T-helper 1 cell treated with Interleukin-12 subunit alpha and Interleukin-12 subunit beta and Interleukin-4 antibody, amounts not matched to agents 30 ng/mL and 1 ng/mL, for 36 hours (primary cell): ENCODE measurements at regions not wholly inside any gene's neighbourhood (a gene's known extent, or its start where the extent isn't known, plus 50 kb on each side); places are given as distances from the start of the nearest gene placed in this dataset.

Experiments used
- intact Hi-C: fragments of 100-400 bp; cut with micrococcal nuclease; formaldehyde crosslinking; loops from one replicate; pipeline ENCODE4 v1.15.1; 2024

DNA sequence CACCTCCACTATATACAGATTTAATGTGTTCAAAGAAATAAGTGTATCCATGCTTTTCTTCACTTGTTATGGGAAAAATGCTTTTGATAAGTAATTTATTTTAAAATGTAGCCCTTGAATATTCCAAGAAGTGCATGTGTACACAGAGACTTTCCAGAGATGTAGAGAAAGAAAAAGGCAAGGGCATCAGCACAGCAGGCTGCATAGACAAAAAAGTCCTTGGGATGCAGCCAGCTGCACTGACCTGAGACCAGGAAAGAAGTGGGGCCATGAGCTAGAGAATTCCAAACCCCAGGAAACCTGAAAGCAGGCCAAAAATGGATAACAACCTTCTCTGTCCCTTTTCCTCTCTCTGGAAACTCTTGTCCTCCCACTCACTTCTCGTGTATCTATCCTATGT lies 51.6 kb upstream of the PRDM8 start:
- intact Hi-C loops = no loop called here

DNA sequence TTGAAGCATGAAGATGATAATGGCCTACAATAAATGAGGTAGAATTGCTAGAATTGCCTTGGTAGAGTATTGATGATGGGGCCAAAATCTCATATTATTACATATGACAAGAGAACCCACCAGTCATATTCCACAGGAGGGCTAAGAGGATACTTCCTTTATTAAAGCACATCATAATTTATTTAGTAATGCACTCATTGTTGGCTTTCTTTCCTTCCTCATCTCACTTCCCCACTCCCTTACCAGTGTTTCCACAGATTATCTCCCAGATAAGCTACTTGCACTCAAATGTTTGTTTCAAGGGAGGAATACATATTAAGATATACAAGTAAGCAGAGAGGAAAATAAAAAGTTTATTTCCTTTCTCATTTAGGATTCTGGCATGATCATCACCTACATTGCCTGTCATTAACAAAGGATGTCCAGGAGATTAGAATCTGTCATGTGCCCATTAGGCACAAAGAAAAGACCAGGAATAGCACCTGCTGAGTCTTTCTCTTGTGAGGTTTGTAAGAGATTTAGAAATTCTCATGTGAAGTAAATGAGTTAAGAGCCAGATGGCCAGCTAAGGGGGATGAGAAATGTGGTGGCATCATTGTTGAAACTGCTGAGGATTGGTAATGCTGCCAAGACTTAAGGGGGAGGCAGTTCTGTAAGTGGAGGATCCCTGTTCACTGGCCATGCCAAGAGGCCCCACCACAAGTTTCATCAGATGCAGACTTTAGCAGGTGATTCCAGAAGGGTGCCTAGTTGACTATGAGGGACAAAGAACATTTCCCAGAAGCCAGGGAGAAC lies 52.4 kb upstream of the PRDM8 start:
- intact Hi-C loops = no loop called here

DNA sequence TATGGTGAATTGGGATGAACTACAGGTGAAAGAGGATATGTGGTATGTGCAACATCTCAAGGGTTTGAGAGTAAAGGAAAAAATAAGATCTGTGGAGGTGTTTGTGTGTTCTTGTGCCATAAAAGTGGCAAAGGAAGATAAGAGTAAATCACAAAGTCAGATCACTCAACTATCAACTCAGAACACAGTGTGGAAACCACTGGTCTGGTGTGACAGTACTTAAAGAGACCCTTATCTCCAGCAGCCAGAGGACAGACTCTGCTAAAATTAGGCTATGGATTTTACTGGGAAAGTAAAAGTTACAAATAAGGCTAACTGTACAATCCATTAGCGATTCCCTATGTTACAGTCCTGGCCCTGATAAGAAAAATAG lies 54.0 kb upstream of the PRDM8 start:
- intact Hi-C loops = no loop called here

DNA sequence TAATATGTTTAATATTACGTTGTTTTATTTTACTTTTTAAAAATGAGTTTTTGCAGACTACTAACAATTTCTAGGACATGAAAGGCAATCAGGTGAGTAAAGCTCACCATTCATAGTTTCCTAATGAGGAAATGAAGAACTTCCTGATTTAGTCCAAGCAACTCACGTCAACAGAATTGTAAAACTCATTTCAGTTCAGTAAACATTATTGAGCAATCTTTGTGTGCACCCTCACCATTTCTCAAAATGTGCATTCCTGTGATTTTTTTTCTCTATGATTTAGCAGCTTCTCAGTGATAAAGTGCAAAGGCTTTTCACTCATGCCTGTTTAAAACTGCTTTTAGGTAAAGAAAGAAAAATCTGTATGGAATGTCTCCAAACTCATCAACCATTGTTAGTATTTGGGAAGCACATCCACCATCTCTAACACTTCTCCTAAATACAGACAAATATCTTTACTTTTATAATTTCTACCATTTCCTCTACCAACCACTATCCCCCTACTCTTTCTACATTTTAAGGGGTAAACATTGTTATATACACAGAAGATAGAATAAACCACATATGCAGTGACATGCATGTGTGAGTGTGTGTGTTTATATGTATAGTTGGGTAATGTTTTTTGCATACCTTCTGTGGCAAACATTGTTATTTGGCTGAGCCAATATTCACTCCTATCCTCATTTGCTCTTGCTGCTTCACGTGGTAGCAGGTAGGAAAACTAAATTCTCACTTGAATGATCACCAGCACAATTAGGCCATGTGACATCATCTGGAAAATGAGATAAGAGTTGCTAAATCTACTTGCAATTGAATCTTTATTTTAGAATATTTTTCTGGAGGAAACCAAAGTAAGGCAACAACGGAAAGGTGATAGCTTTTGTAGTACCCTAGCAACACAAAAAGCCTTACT lies 54.7 kb upstream of the PRDM8 start:
- intact Hi-C loops = no loop called here

DNA sequence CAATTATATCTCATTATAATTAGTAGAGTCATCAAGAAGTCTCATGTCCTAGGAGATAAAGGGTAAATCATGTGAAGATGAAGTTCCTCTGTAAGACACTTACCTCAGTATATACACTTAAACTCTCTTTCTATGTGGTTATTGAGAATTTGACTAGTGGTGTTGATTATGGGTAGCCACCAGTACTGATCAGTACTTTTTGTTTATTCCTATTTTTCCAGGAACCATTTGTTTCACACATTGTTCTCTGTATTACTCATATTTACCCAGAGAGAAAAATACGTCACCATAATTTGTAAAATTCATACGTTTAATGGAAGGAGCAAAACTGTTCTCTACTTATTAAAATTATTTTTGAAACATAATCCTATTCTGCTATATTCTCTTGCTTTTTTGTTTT lies 55.8 kb upstream of the PRDM8 start:
- intact Hi-C loops = no loop called here

DNA sequence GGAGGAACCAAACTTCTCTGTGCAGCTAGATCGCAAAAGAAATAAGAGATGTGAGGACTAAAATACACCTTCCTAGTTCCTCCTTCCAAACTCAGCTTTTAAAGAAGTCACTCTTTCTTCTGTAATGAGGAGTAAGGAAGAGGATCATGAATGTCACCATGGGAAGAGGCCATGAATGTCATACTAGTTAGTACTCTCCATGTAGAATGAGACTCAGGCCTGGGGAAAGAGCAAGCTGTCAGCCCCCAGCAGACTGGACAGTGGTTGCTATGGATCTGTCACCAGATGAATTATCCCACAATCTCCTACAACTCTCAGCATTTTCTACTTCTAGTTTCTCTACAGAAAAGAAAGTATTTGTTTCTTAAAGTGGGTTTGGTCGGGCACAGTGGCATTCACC lies 57.1 kb upstream of the PRDM8 start:
- intact Hi-C loops = no loop called here

DNA sequence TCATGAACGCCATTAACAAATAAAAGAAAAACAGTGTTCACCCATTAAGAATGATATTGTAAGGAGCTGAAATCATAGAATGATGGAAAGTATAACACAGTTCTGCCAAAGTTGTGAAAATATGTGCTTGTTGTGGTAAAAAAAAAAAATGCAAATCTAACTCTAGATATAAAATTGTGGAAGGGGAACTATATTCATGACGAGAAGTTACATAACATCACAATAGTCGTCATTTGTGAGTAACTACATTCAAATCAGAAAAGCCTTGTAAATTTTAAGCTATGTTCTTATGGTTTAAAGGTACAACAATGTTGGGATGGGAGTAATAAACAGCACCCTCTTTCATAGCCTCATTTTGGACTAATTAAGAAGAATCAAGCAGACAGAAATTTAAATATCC lies 57.6 kb upstream of the PRDM8 start:
- intact Hi-C loops = loop anchor here (1.0 to 2.0 kb wide), 7 partner anchors 14 to 132 kb away; partner anchors contain the start of gene ANTXR2

DNA sequence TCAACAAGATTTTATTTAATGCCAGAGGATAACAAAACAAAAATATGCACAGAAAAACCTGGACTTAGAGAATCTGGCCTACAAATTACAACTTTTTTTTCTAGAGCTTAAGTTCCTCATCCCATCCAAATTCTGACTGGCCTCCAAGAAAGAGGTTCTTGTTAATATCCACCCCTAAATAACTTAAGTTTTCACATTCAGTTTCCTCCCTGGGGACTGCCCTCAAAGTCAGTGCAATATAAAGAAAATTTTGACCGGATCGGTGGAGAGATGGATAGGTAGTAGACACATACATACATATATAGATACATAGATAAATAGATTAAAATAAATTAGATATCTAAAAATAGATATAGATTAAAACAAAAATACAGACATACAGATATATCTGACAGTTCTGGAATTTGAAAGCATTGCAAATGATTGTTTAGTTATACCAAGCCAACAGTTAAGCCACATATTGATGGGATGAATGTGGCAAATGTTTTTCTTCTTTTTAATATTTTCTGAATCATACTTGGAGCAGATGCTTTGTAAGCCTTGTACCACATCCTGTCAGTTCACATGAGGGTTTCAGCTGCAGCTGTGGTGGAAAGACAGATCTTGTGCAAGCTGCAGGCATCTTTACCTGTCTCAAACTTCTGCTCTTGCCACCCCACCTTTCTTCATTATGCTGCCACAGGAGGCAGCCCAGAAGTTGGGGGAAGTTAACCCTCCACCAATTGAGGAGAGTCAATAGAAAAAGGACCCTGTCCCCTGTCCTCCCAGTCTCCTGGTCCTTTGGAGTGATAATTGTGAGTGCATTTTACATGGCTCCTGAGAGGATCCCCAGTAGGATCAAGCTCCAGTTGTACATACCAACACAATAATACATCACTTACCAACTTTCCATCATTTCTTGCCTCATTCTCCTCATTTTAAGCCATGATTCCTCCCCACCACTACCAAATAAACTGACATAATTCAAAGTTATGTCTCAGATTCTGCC lies 58.5 kb upstream of the PRDM8 start:
- intact Hi-C loops = loop anchor here (1.0 to 2.0 kb wide), 7 partner anchors 14 to 132 kb away; partner anchors contain the start of gene ANTXR2

DNA sequence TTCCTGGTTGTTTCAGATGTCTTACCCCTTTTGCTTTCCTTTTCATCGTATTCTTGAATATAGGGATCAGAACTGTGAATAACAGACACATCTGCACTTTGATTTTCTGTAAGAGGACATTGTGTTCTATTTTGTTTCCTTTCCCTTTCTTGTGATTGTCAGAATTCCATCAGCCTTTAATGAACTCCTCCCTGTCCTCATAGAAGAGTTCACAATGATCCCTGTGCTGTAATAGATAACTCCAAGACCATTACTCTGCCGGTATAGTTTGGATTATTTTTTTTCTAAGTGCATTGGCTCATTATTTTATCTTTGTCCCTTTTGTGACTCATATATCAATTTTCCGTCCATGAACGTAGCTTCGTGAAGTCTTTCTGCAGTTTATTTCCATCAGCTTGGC lies 59.7 kb upstream of the PRDM8 start:
- intact Hi-C loops = loop anchor here (2.0 kb wide), 1 partner anchor 17 kb away; no protein-coding TSS in a partner anchor

DNA sequence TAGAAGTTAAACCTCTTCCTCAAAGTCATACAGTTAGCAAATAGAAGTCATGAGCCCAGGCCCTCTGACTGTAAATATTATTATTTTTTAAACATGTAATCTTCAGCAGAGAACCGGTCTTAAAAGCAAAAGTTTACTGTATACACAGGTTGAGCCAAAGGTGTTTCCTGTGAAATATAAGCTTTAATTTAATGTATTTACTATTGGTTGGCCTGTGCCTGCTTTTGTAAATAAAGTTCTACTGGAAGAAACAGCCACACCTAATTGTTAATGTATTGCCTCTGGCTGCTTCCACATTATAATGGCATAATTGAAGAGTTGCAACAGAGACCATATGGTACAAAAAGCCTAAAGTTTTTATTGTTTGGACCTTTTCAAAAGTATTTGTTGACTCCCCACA lies 61.0 kb upstream of the PRDM8 start:
- intact Hi-C loops = no loop called here

DNA sequence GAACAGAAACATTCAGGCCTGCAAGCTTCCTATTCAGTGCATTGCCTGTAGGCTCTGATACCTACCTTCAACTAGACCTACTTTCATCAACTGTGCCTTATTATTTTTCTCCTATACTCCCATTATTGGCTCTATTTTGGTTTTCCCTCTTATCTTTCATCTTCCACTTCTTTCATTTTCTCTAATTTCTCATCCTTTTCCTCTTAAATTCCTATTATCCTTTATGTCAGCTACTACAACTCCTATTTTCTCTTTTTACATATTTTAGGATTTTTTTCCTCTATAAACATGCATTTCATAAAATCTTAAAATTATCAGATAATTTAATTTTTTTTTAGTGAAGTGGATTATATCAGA lies 61.6 kb upstream of the PRDM8 start:
- intact Hi-C loops = no loop called here

DNA sequence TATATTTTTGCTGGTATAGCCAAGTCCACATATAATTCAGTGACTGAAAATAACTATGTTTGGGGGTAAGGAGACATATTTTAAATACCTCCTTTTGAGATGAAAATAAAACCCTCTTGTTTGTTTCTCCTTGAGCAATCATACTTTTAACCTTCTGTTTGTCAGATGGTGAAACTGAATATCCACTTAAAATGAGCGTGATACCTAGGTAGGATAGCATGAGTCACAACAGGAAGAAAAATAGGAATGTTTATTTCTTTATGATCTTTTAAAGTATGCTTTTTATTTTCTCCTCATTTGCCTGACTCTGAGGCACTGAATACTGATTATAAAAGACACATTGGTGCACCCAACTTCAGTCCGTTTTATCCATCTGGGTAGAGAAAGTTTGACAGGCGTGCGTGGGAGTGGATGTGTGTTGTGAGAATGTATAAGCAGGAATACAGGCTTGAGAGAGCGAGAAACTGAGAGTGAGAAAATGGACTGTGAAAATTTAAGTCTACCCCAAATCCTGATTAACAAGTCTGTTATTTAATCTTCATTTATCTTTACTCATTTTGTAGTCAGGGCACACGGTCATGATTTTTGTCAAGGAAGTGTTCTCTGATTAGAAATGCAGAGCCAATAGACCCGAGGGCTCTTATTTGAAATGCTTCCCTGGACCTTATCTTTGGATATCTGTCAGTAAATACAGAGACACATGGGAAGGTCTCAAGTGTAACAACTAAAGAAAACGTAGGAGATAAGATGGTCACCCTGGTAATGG lies 62.1 kb upstream of the ANTXR2 start:
- intact Hi-C loops = no loop called here

DNA sequence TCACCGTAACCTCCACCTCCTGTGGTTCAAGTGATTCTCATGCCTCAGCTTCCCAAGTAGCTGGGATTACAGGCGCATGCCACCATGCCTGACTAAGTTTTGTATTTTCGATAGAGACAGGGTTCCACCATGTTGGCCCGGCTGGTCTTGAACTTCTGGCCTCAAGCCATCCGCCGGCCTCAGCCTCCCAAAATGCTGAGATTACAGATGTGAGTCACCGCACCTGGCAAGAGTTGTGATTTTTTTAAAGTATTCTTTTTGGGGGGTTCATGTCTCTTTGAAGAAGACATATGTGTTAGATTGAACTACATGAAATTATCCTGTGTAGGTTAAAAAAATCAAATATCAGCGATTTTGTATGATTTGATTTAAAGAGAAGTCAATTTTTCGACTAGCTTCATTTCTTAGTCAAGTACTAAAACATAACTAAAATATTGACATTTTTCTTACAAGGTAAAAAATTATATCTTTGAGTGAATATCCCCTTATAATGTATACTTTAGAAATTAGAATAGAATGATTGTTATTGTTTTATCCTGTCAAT lies 60.3 kb upstream of the ANTXR2 start:
- intact Hi-C loops = no loop called here

DNA sequence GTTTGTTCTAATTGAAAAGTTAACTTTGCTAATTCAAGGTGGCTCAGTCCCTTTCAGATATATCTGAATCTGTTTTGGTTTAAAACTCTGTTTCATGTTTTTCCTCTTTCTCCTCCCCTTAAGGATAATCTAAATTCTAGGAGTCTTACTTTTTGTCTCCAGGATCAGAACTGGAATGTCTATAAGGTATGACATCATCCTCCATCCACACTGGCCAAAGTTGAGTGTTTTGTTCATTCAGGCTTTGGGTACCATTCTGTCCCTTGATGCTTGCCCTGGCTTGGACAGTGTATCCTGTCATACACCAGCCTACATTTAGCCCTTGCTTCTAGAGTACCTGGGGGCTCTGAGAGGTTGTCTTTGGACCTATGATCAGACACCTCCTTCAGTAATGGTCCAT lies 56.8 kb upstream of the ANTXR2 start:
- intact Hi-C loops = no loop called here

DNA sequence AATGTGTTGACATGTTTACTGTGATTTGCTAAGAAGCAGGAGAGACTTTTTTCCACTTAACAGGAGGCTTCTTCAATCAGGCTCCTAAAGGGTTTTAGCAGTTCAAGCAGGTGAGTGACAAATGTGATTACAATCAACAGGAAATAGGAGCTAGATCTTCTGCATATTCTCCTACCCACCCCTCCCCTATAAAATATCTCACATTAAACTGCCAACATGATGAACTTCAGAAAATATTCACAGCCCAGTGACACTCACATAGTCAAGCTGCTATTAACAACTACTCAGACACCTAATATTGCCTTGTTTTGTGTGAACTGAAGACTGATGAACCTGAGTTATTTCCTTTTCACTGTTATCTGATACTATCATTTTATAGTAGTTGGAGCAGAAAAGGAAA lies 55.9 kb upstream of the ANTXR2 start:
- intact Hi-C loops = no loop called here

DNA sequence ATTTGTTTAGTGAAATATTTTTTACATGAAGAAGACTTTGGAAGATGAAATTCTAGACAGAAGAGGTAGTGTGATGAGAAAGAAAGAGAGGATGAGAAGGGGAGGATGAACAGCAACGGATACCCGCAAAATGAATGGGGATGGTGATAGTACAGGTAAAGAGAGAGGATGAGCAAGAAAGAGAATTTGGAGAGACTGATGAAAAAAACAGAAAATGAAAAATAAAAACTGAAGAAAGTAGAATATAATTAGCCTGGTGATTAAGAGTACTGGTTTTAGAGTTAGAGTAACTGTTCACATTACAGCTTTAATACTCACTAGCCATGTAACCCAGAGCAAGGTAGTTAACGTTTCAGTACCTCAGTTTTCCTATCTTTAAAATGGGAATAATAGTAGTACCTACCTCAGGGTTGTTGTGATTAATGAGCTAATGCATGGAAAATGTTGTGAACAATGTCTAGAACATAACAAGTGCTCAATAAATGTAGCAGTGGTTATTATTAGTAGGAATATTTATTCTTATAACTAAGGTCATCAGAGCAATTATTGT lies 54.9 kb upstream of the ANTXR2 start:
- intact Hi-C loops = loop anchor here (2.0 kb wide), 1 partner anchor 121 kb away; no protein-coding TSS in a partner anchor

DNA sequence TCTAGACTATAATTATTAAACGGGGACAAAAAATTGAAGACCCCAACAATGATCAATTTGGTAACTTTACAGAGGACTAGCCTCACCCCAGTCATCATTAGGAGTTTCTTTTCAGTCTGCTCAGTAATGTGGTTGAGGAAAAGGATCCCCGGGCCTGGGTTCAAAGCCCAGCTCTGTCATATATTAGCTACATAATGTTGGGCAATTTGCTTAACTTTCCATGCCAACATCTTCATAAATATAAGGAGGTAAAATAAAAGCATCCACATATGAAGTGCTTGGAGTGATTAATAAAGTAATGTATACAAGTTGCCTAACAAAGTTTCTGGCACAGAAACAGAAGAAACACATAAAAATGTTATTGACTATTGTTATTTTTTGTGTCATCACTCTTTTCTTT lies 53.4 kb upstream of the ANTXR2 start:
- intact Hi-C loops = loop anchor here (2.0 kb wide), 1 partner anchor 120 kb away; no protein-coding TSS in a partner anchor

DNA sequence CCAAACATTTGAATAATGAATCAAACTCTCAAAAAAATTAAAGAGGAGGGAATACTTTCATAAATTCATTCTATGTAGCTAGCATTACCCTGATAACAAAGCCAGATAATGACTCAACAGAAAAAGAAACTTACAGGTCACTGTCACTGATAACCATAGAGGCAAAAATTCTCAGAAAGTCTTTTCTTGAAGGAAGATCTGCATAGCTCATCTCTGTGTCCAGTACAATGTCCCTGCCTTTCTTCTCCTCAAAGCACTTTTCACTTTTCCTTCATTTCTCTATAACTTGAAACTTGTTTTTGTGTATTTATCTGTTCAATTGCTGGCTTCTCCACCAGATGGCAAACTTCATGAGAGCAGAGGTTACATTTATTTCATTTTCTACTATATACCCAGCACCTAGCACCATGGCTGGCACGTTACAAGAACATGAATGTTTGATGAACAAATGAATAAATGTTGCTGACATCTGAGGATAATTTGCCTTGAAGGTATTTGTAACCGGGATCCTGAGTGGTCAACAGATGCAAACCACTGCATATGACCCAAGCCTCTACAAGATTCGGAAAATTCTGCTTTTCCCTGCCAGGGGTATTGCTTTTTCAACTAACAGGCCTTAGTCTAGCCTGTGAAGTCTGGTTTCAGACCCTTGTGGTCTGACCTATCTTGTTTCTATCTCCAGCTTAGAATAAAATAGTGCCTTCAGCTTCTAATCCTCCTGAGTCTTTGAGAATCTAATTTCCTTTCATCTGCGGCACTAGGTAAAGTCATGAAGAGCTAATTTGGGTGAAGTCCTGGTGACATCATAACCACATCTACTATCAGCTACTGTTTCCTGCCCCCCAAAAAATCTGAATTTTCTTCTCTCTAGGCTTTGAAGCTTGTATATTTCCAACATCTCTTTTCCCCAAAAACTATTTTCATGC lies 52.5 kb upstream of the ANTXR2 start:
- intact Hi-C loops = loop anchor here (1.0 to 2.0 kb wide), 11 partner anchors 14 to 208 kb away; partner anchors contain the start of gene ANTXR2
